ENCODE measurements at regions not wholly inside any gene's neighbourhood (a gene's known extent, or its start where the extent isn't known, plus 50 kb on each side); places are given as distances from the start of the nearest gene placed in this dataset.

- Histone ChIP-seq H3K4me3 (replicated peaks; ENCODE audit: low read depth, low read length) (no peak overlapping the region), H3K27me3 (replicated peaks; ENCODE audit: control insufficient read depth, insufficient read depth, low read length) (no peaks in the 10 kb centered on the region), H3K36me3 (ENCODE audit: control insufficient read depth, insufficient read depth, low read length) (no peaks in the 10 kb centered on the region)
- no peak for TF ChIP-seq CTCF (IDR thresholded peaks at IDR 0.05; ENCODE audit: insufficient read depth, low read length, poor library complexity, severe bottlenecking)
- DNase-seq (ENCODE audit: extremely low read depth, insufficient read length): no peak
Observed at GRCh38 chr7:116083796-116084195, 53.2 kb upstream of the TFEC start.

GRCh38 chr7:116086547-116087045 is 56.0 kb upstream of the TFEC start:
- Histone ChIP-seq H3K4me3 (replicated peaks; ENCODE audit: low read depth, low read length) (no peak overlapping the region), H3K36me3 (ENCODE audit: control insufficient read depth, insufficient read depth, low read length) (no peaks in the 10 kb centered on the region), H3K27me3 (replicated peaks; ENCODE audit: control insufficient read depth, insufficient read depth, low read length) (no peaks in the 10 kb centered on the region)
- DNase-seq (ENCODE audit: extremely low read depth, insufficient read length): no peak
- no peak for TF ChIP-seq CTCF (IDR thresholded peaks at IDR 0.05; ENCODE audit: insufficient read depth, low read length, poor library complexity, severe bottlenecking)

- no peaks in the 10 kb centered on the region for H3K36me3 ChIP-seq (ENCODE audit: control insufficient read depth, insufficient read depth, low read length)
- no peaks in the 10 kb centered on the region for H3K27me3 ChIP-seq (replicated peaks; ENCODE audit: control insufficient read depth, insufficient read depth, low read length)
- no peak for TF ChIP-seq CTCF (IDR thresholded peaks at IDR 0.05; ENCODE audit: insufficient read depth, low read length, poor library complexity, severe bottlenecking)
- DNase-seq (ENCODE audit: extremely low read depth, insufficient read length): no peak
- H3K4me3 ChIP-seq (replicated peaks; ENCODE audit: low read depth, low read length): no peak overlapping the region
Observed at GRCh38 chr7:116087291-116087690, 56.7 kb upstream of the TFEC start.

GRCh38 chr7:116087984-116088383 is 57.4 kb upstream of the TFEC start:
- DNase-seq (ENCODE audit: extremely low read depth, insufficient read length): no peak
- Histone ChIP-seq H3K4me3 (replicated peaks; ENCODE audit: low read depth, low read length) (no peak overlapping the region), H3K36me3 (ENCODE audit: control insufficient read depth, insufficient read depth, low read length) (no peaks in the 10 kb centered on the region), H3K27me3 (replicated peaks; ENCODE audit: control insufficient read depth, insufficient read depth, low read length) (no peaks in the 10 kb centered on the region)
- TF ChIP-seq CTCF (IDR thresholded peaks at IDR 0.05; ENCODE audit: insufficient read depth, low read length, poor library complexity, severe bottlenecking): no peak

- Histone ChIP-seq H3K27me3 (replicated peaks; ENCODE audit: control insufficient read depth, insufficient read depth, low read length) (no peaks in the 10 kb centered on the region), H3K4me3 (replicated peaks; ENCODE audit: low read depth, low read length) (no peak overlapping the region), H3K36me3 (ENCODE audit: control insufficient read depth, insufficient read depth, low read length) (no peaks in the 10 kb centered on the region)
- no peak for TF ChIP-seq CTCF (IDR thresholded peaks at IDR 0.05; ENCODE audit: insufficient read depth, low read length, poor library complexity, severe bottlenecking)
- no peak for DNase-seq (ENCODE audit: extremely low read depth, insufficient read length)
Observed at GRCh38 chr7:116089293-116089692, 58.7 kb upstream of the TFEC start.
